ENCODE measurements at regions not wholly inside any gene's neighbourhood (a gene's known extent, or its start where the extent isn't known, plus 50 kb on each side); places are given as distances from the start of the nearest gene placed in this dataset.

DNA sequence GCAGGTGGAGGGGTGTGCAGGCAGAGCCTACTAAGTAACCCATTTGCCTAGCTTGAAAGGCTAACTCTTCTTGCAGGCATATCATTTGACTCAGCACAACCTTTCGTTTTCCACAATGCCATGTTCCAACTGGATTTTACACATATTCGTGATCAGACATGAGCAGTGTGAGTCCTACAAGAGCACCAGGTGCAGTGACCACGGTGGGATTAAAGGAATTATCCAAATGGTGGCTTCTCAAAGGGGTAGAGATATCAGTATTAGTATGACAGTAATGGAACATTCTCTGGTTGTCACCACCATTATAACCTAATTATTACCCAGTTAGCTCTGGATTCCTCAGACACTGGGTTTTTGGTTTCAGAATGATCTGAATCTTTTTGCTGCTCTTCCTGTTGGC is 323.5 kb downstream of the LMO4 start:
- DNase-seq (ENCODE audit: low spot score in 2 of 2): no peak
- TF ChIP-seq, protein P1, sequence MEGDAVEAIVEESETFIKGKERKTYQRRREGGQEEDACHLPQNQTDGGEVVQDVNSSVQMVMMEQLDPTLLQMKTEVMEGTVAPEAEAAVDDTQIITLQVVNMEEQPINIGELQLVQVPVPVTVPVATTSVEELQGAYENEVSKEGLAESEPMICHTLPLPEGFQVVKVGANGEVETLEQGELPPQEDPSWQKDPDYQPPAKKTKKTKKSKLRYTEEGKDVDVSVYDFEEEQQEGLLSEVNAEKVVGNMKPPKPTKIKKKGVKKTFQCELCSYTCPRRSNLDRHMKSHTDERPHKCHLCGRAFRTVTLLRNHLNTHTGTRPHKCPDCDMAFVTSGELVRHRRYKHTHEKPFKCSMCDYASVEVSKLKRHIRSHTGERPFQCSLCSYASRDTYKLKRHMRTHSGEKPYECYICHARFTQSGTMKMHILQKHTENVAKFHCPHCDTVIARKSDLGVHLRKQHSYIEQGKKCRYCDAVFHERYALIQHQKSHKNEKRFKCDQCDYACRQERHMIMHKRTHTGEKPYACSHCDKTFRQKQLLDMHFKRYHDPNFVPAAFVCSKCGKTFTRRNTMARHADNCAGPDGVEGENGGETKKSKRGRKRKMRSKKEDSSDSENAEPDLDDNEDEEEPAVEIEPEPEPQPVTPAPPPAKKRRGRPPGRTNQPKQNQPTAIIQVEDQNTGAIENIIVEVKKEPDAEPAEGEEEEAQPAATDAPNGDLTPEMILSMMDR (IDR thresholded peaks at IDR 0.05): no peak
- TF ChIP-seq EP300 (IDR thresholded peaks at IDR 0.05) (no peak), POLR2A (IDR thresholded peaks at IDR 0.05) (no peak)

DNA sequence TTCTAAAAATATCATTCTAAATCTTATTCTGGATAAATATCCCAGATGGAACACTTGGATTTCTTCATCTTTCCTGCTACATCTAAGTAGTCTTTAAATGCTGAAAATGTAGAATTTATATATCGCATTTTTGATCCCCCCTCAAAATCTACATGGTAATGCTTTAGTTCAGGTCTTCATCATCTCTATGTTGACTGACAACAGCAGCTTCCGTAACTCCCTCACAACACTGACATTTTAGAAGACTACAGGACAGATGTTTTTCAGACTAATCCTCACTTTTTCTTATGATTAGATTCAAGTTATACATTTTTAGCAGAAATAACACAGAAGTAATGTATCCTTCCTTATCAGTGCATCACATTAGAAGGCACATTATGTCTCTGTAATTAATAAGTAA is 336.5 kb downstream of the LMO4 start:
- Histone ChIP-seq H3K4me3 (no peak overlapping the region), H3K36me3 (no peaks in the 10 kb centered on the region), H3K27ac (no peak overlapping the region), H3K4me1 (no peaks in the 10 kb centered on the region), H3K9me3 (peaks cover 0 to 10% (median 0%) of the 10 kb centered on the region in 4 donors), H3K27me3 (no peaks in the 10 kb centered on the region)
- TF ChIP-seq, protein P1 (IDR thresholded peaks at IDR 0.05): no peak
- TF ChIP-seq EP300 (IDR thresholded peaks at IDR 0.05) (no peak), POLR2A (IDR thresholded peaks at IDR 0.05) (no peak)
- WGBS, 2 donors: 97% methylated on average over 2 of the region's 2 CpGs
- no peak for DNase-seq (ENCODE audit: low spot score in 2 of 2)

More for the DNA sequence above, 323.5 kb downstream of the LMO4 start:
- H3K27me3 ChIP-seq: no peaks in the 10 kb centered on the region
- no peak overlapping the region for H3K4me3 ChIP-seq
- H3K36me3 ChIP-seq: no peaks in the 10 kb centered on the region
- 91 to 96% methylated on average over 3 of the region's 3 CpGs for WGBS, 2 donors
- no peaks in the 10 kb centered on the region for H3K9me3 ChIP-seq
- no peaks in the 10 kb centered on the region for H3K4me1 ChIP-seq
- no peak overlapping the region for H3K27ac ChIP-seq

DNA sequence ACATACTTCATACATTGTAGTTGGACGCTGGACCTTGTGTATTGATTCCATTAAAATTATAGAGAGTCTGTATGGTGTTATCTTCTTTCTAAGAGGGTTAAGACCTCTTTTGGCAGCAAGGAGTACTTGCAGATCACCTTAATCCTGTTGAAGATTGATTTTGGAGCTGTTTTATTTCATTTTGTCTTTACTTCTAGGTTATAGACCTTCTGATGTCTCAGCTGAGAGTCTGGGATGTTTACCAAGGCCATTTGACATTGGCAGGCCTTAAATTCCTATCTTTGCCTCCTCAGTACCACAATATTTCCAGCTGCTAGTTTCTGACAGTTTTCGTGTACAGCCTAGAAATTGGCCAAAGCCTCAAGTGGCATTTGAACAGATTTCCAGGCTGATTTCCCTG is 338.0 kb downstream of the LMO4 start:
- Histone ChIP-seq H3K36me3 (no peaks in the 10 kb centered on the region), H3K4me3 (no peak overlapping the region), H3K27me3 (no peaks in the 10 kb centered on the region), H3K9me3 (no peaks in the 10 kb centered on the region), H3K27ac (no peak overlapping the region), H3K4me1 (no peaks in the 10 kb centered on the region)
- TF ChIP-seq POLR2A (IDR thresholded peaks at IDR 0.05) (no peak), EP300 (IDR thresholded peaks at IDR 0.05) (no peak)
- TF ChIP-seq, protein P1 (IDR thresholded peaks at IDR 0.05): no peak
- no peak for DNase-seq (ENCODE audit: low spot score in 2 of 2)
- WGBS, 2 donors: 80 to 81% methylated on average over 2 of the region's 2 CpGs

DNA sequence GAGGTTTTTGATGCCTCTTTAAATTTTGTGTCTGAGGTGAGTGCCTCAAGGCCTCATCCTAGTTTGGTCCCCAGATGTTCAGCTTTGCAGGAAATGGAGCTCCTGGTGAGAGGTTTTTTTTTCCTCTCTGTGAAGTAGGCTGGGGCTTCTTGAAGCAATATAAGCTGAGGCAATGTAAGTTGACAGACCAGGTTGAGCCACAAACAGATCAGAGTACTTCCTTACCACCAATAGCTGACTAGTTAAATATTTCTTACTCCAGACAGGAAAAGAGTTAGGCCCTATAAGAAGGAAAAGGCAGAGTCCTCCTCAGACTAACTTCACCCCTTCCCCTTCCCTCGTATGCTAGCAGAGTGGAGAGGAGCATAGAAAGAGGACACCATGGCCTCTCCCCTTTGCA is 341.0 kb downstream of the LMO4 start:
- no peak for DNase-seq (ENCODE audit: low spot score in 2 of 2)
- Histone ChIP-seq H3K4me3 (no peak overlapping the region), H3K4me1 (no peaks in the 10 kb centered on the region), H3K9me3 (no peaks in the 10 kb centered on the region), H3K27me3 (no peaks in the 10 kb centered on the region), H3K27ac (no peak overlapping the region), H3K36me3 (no peaks in the 10 kb centered on the region)
- 61 to 84% methylated on average over 1 of the region's 1 CpG for WGBS, 2 donors
- TF ChIP-seq EP300 (IDR thresholded peaks at IDR 0.05): no peak
- TF ChIP-seq, protein P1 (IDR thresholded peaks at IDR 0.05): no peak
- TF ChIP-seq POLR2A (IDR thresholded peaks at IDR 0.05): no peak

DNA sequence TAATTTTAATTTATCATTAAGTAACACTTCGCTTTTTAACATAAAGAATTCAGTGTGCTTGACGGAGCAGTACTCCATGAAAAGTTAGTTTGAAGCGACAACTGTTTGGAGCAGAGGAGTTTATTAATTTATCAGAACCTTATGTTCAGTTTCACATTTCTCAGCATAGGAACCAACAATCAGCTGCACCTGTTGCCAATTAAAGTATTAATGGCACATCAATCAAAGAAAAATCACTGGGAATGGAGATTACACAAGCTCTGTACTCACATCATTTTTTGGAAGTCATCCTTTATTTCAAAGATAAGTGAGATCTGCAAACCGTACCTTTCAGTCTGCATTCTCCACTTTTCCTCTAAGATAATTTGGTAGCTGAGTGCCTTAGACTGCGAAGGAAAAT is 344.6 kb downstream of the LMO4 start:
- H3K4me1 ChIP-seq: no peaks in the 10 kb centered on the region
- H3K36me3 ChIP-seq: no peaks in the 10 kb centered on the region
- no peaks in the 10 kb centered on the region for H3K9me3 ChIP-seq
- 88 to 95% methylated on average over 5 of the region's 5 CpGs for WGBS, 2 donors
- H3K4me3 ChIP-seq: no peak overlapping the region
- no peak overlapping the region for H3K27ac ChIP-seq
- no peaks in the 10 kb centered on the region for H3K27me3 ChIP-seq
- TF ChIP-seq POLR2A (IDR thresholded peaks at IDR 0.05): no peak
- TF ChIP-seq, protein P1 (IDR thresholded peaks at IDR 0.05): no peak
- no peak for TF ChIP-seq EP300 (IDR thresholded peaks at IDR 0.05)
- DNase-seq (ENCODE audit: low spot score in 2 of 2): no peak
